ENCODE measurements at regions not wholly inside any gene's neighbourhood (a gene's known extent, or its start where the extent isn't known, plus 50 kb on each side); places are given as distances from the start of the nearest gene placed in this dataset.
A peak's percentile ranks its signal among the peaks of the same experiment; 100 is the strongest.

- DNase-seq (ENCODE audit: low spot score) = no peak
Measured at GRCh38 chr5:118052503-118052902, 935.8 kb downstream of the DTWD2 start.

- no peak for DNase-seq (ENCODE audit: low spot score)
Measured at GRCh38 chr5:118044169-118044568, 944.2 kb downstream of the DTWD2 start.

GRCh38 chr5:118043531-118043930 is 944.8 kb downstream of the DTWD2 start:
- no peak for DNase-seq (ENCODE audit: low spot score)

- peak; percentile 5 for DNase-seq (ENCODE audit: low spot score)
Measured at GRCh38 chr5:118042076-118042475, 946.3 kb downstream of the DTWD2 start.

GRCh38 chr5:118040496-118040895 is 947.9 kb downstream of the DTWD2 start:
- no peak for DNase-seq (ENCODE audit: low spot score)

GRCh38 chr5:118033686-118034338 is 954.5 kb downstream of the DTWD2 start:
- DNase-seq (ENCODE audit: low spot score) = no peak

GRCh38 chr5:118029807-118030206 is 958.5 kb downstream of the DTWD2 start:
- no peak for DNase-seq (ENCODE audit: low spot score)

GRCh38 chr5:118022062-118022461 is 966.3 kb downstream of the DTWD2 start:
- no peak for DNase-seq (ENCODE audit: low spot score)

- DNase-seq (ENCODE audit: low spot score) = no peak
Measured at GRCh38 chr5:118017536-118017935, 970.8 kb downstream of the DTWD2 start.

- DNase-seq (ENCODE audit: low spot score) = no peak
Measured at GRCh38 chr5:118016396-118016795, 972.0 kb downstream of the DTWD2 start.

GRCh38 chr5:118015511-118015910 is 972.8 kb downstream of the DTWD2 start:
- no peak for DNase-seq (ENCODE audit: low spot score)

GRCh38 chr5:118009741-118010297 is 978.5 kb downstream of the DTWD2 start:
- DNase-seq (ENCODE audit: low spot score) = no peak

- DNase-seq (ENCODE audit: low spot score) = no peak
Measured at GRCh38 chr5:118008779-118009178, 979.6 kb downstream of the DTWD2 start.

- no peak for DNase-seq (ENCODE audit: low spot score)
Measured at GRCh38 chr5:118007262-118007661, 981.1 kb downstream of the DTWD2 start.

GRCh38 chr5:118006219-118006618 is 982.1 kb downstream of the DTWD2 start:
- DNase-seq (ENCODE audit: low spot score) = no peak

- DNase-seq (ENCODE audit: low spot score) = no peak
Measured at GRCh38 chr5:117999939-118000549, 988.3 kb downstream of the DTWD2 start.

GRCh38 chr5:117982691-117983090 is 1005.7 kb downstream of the DTWD2 start:
- DNase-seq (ENCODE audit: low spot score) = peak; percentile 57

GRCh38 chr5:117973785-117974184 is 1014.6 kb downstream of the DTWD2 start:
- no peak for DNase-seq (ENCODE audit: low spot score)

GRCh38 chr5:117955831-117956230 is 1032.5 kb downstream of the DTWD2 start:
- no peak for DNase-seq (ENCODE audit: low spot score)

- no peak for DNase-seq (ENCODE audit: low spot score)
Measured at GRCh38 chr5:117954331-117954730, 1034.0 kb downstream of the DTWD2 start.

- no peak for DNase-seq (ENCODE audit: low spot score)
Measured at GRCh38 chr5:117953272-117953671, 1035.1 kb downstream of the DTWD2 start.

- DNase-seq (ENCODE audit: low spot score) = no peak
Measured at GRCh38 chr5:117947836-117948235, 1040.5 kb downstream of the DTWD2 start.

- no peak for DNase-seq (ENCODE audit: low spot score)
Measured at GRCh38 chr5:117947121-117947520, 1041.2 kb downstream of the DTWD2 start.

- no peak for DNase-seq (ENCODE audit: low spot score)
Measured at GRCh38 chr5:117945258-117945657, 1043.1 kb downstream of the DTWD2 start.
